Gastroesophageal sphincter (tissue), 4 donors: ENCODE measurements at regions not wholly inside any gene's neighbourhood (a gene's known extent, or its start where the extent isn't known, plus 50 kb on each side); places are given as distances from the start of the nearest gene placed in this dataset.

Source experiments
- ATAC-seq: fragments of 150-250 bp; one replicate; pipeline ENCODE4 v1.9.1; 2016; ENCODE audit warnings: mild to moderate bottlenecking, moderate library complexity
- H3K27ac ChIP-seq, 4 donors: fragments of 200-600 bp; sonication (generic) in 3 of 4; 1 replicate in 3 of 4; 2 replicates in 1 of 4; pipeline ENCODE4 v1.5.1; 2016 to 2019
- H3K27me3 ChIP-seq: fragments of 200-600 bp; sonication (generic); one replicate; pipeline ENCODE4 v1.5.1; 2019
- H3K36me3 ChIP-seq, 2 donors: fragments of 200-600 bp; sonication (generic); one replicate each; pipeline ENCODE4 v1.5.1; 2019; ENCODE audit warnings: control low read depth in 1 of 2
- H3K4me1 ChIP-seq, 3 donors: fragments of 200-600 bp; sonication (generic); 1 replicate in 2 of 3; 2 replicates in 1 of 3; pipeline ENCODE4 v1.5.1; 2016 to 2019; ENCODE audit warnings: control low read depth in 2 of 3
- H3K4me3 ChIP-seq, 2 donors: fragments of 200-600 bp; sonication (generic); one replicate each; pipeline ENCODE4 v1.5.1; 2019; ENCODE audit warnings: mild to moderate bottlenecking in 1 of 2, moderate library complexity in 1 of 2
- H3K9me3 ChIP-seq, 3 donors: fragments of 200-600 bp; sonication (generic); one replicate each; pipeline ENCODE4 v1.5.1; 2017 to 2019; ENCODE audit warnings: control low read depth in 2 of 3
- CTCF ChIP-seq, 4 experiments: fragments of 200-600 bp in 2 of 4; fragments of 450-650 bp in 2 of 4; sonication (generic) in 1 of 4; IDR thresholded peaks; one replicate each; pipeline ENCODE4 v1.5.1; 2017 to 2019; ENCODE audit warnings: antibody characterized with exemption in 4 of 4, mild to moderate bottlenecking in 2 of 4, moderate library complexity in 2 of 4
- EP300 ChIP-seq: sonication (generic); formaldehyde crosslinking; IDR thresholded peaks from one replicate; pipeline ENCODE4 v1.6.1; 2017; ENCODE audit warnings: antibody characterized with exemption, mild to moderate bottlenecking
- POLR2A ChIP-seq, 2 donors: fragments of 450-650 bp; IDR thresholded peaks; one replicate each; pipeline ENCODE4 v1.6.1; 2017; ENCODE audit warnings: antibody characterized with exemption in 2 of 2, mild to moderate bottlenecking in 2 of 2, moderate library complexity in 1 of 2
- POLR2AphosphoS5 ChIP-seq: sonication (generic); formaldehyde crosslinking; IDR thresholded peaks from one replicate; pipeline ENCODE4 v1.6.1; 2017; ENCODE audit warnings: antibody characterized with exemption
- WGBS, 2 donors: methylation state at CpG; one replicate each; pipeline ENCODE4 v1.1.5; 2018; ENCODE audit warnings: low coverage in 1 of 2; 5-methylcytosine and 5-hydroxymethylcytosine counted together

GRCh38 chr10:71159892-71160291 is 52.5 kb upstream of the UNC5B start:
- Histone ChIP-seq H3K27ac (no peak overlapping the region), H3K4me3 (no peak overlapping the region), H3K9me3 (no peaks in the 10 kb centered on the region), H3K36me3 (no peaks in the 10 kb centered on the region), H3K4me1 (no peaks in the 10 kb centered on the region), H3K27me3 (no peaks in the 10 kb centered on the region)
- TF ChIP-seq CTCF (IDR thresholded peaks at IDR 0.05) (no peak), POLR2A (IDR thresholded peaks at IDR 0.05) (no peak), POLR2AphosphoS5 (no peak), EP300 (no peak)
- whole genome bisulfite sequencing, 2 donors, result 89 to 91% methylated on average over 5 of the region's 5 CpGs
- ATAC-seq, result no peak

- H3K9me3 ChIP-seq, result no peaks in the 10 kb centered on the region
- no peak for ATAC-seq
- no peaks in the 10 kb centered on the region for H3K36me3 ChIP-seq
- TF ChIP-seq CTCF (IDR thresholded peaks at IDR 0.05) (no peak), POLR2A (IDR thresholded peaks at IDR 0.05) (no peak), POLR2AphosphoS5 (no peak), EP300 (no peak)
- H3K4me1 ChIP-seq, result no peaks in the 10 kb centered on the region
- H3K4me3 ChIP-seq, result no peak overlapping the region
- H3K27me3 ChIP-seq, result no peaks in the 10 kb centered on the region
- H3K27ac ChIP-seq, result no peak overlapping the region
- 73 to 82% methylated on average over 4 of the region's 4 CpGs for WGBS, 2 donors
Observed at GRCh38 chr10:71161425-71161824, 50.9 kb upstream of the UNC5B start.
